GM18511 (cell line): ENCODE measurements at regions not wholly inside any gene's neighbourhood (a gene's known extent, or its start where the extent isn't known, plus 50 kb on each side); places are given as distances from the start of the nearest gene placed in this dataset.

Experiments used
- ATAC-seq: cut with Tn5 transposase; IDR thresholded peaks from one replicate; pipeline ENCODE4 v1.9.1; 2021; ENCODE audit warnings: mild to moderate bottlenecking, moderate library complexity; ENCODE audit not compliant: unreplicated experiment

DNA sequence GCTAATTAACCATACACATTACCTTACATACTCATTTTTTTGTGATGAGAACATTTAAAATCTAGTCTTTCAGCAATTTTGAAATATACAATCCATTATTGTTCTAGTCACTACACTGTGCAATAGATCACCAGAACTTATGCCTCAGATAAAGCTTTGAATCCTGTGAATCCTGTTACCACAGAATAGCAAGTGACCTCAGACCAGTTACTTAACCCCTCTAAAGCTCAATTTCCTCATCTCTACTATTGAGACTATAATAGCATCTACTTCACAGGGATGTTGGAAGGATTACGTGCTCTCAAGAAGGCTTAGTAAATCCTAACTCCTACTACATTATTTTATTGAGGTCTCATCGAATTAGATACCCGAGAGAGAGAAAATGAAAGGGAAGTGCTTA is 60.2 kb upstream of the PIP5K1B start:
- ATAC-seq = no peak

DNA sequence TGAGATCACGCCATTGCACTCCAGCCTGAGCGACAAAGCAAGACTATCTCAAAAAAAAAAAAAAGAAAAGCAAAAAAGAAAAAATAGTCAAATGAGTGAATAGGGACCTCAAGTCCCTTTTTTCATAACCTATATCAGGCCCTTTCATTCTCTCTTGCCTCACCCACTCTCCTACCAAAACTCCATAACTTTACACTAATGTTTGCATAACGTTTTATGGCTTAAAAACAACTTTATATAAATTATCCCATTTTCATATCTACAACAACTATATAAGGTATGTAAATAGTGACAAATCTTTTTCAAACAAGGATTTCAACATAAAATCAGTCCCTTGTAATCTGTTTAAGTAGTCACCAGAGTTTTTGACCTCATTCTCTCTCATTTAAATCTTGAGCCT is 56.9 kb upstream of the PIP5K1B start:
- no peak for ATAC-seq

DNA sequence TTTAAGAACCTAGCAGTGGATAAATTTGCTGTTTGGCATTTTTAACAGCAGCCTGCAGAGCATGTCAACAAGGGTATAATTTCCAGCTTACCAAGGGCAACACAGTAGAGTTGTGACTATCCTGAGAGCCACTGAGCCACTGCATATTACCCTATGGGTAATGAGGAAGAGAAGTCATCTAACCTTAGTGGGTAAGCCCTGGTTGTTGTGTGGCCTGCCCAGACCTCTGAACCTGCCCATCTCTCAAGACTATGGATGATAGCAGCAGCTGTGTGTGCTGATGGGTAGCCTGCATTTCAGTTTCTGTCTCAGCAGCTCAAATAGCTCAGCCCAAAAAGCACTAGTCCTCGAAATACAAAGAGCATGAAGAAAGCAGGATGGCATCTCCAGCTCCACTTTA is 56.1 kb upstream of the PIP5K1B start:
- peak; percentile 25 for ATAC-seq

DNA sequence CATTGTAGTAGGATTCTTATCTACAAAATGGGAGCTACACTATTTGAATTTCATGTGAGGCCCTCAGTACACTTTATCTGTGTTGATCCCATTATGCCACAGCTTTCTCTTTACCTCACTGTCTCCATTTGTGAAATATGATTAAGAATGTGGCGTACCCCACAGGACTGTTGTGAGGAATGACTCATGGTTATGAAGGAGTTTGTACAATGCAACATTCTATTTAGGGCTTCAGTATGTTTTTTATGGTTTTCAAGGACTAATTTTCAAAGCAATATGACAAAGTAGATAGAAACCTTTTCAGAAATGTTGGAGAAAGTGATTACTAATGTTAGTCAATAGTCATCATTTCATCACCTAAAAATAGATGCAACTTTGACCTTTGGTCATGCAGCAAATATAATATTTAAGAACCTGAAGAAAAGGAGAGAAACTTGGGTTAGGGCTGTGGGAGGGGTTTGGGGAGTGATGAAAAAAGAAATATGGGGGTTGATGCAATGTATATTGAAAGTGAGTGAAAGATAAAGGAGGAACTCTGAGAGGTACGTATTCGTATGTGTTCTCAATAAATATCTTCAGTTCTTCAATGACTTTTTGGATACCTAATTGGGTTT is 53.7 kb upstream of the PIP5K1B start:
- ATAC-seq = no peak

DNA sequence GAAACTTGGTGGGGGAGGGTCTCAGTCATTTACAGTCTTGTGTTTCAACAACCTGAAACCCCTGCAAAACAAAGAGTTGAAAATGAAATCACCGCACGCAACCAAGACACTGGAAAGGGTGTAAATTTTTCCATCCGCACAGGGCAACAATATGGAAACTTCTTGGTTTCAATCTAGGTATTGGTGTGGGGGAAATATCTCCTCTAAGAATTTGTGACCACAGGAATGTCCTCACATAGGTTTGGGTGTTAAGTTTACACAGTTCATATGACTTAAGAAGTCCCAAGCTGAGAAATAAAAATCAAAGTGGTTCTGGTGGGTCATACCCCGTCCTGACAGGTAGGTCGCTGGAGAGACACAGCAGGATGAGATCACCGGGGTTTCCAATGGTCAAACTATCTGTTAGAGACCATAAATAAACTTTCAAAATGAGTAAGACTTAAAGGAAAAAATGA is 51.9 kb upstream of the PIP5K1B start:
- peak; percentile 91 for ATAC-seq

DNA sequence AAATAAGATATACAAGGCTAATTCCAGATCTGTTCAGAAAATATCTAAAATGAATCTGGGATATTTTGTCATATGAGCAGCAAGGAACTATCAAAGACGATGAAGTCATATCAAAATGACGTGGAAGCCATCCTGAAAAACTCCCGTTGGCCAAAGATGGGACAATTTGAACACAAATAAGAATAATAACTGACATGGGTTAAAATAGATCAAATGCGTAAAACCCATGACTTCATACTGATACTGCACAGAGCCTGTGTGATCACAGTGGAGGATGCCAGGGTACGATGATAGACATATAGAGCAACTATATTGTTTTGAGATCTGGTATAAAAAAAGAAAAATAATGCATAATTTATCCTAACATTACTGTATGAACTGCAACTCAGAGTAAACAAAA is 51.0 kb upstream of the PIP5K1B start:
- no peak for ATAC-seq
